ENCODE measurements at regions not wholly inside any gene's neighbourhood (a gene's known extent, or its start where the extent isn't known, plus 50 kb on each side); places are given as distances from the start of the nearest gene placed in this dataset.

DNA sequence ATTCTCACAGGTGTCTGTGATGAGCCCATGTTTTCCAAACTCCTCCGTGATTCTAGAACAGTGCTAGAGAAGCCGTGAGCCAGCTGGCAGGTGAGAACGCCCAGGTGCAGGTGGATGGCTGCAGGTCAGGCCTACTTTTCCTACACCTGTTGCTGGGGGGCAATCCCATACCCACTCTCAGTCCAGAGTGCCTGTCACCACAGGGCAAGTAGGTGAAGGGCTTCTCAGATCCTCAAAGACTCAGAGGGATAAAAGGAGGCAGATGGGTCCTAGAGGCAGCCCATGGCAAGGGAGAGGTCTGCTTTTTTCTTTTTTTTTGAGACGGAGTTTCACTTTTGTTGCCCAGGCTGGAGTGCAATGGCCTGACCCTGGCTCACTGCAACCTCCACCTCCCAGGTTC lies 50.7 kb upstream of the H6PD start:
- in situ Hi-C loops (cut with MboI; ENCODE audit: low pct_unique_long_range_greater_than_20kb, low sequenced_read_pairs, unreplicated experiment): no loop called here
- no peak for DNase-seq (ENCODE audit: low spot score)
- TF ChIP-seq, protein P1, sequence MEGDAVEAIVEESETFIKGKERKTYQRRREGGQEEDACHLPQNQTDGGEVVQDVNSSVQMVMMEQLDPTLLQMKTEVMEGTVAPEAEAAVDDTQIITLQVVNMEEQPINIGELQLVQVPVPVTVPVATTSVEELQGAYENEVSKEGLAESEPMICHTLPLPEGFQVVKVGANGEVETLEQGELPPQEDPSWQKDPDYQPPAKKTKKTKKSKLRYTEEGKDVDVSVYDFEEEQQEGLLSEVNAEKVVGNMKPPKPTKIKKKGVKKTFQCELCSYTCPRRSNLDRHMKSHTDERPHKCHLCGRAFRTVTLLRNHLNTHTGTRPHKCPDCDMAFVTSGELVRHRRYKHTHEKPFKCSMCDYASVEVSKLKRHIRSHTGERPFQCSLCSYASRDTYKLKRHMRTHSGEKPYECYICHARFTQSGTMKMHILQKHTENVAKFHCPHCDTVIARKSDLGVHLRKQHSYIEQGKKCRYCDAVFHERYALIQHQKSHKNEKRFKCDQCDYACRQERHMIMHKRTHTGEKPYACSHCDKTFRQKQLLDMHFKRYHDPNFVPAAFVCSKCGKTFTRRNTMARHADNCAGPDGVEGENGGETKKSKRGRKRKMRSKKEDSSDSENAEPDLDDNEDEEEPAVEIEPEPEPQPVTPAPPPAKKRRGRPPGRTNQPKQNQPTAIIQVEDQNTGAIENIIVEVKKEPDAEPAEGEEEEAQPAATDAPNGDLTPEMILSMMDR (IDR thresholded peaks at IDR 0.05; ENCODE audit: extremely low read depth, insufficient read depth, missing control alignments): no peak

DNA sequence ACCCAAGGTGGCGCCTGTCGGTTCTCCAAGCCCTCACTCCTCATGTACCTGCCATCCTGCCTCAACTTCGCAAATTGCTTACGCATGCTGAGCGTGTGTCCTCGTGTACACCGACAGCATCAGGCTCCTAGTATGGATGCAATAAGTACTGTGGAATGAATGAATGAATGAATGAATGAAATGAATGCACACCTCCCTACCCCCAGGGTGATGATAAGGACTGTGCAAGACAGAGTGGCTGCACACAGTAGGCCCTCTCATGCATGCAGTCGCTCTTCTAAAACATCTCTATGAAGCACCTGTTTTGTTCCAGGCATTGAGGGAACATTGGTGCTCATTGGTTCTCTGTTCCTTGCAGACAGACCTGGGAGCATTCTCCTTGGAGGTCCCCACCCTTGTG lies 49.8 kb upstream of the H6PD start:
- in situ Hi-C loops (cut with MboI; ENCODE audit: low pct_unique_long_range_greater_than_20kb, low sequenced_read_pairs, unreplicated experiment): no loop called here
- no peak for DNase-seq (ENCODE audit: low spot score)
- TF ChIP-seq, protein P1 (IDR thresholded peaks at IDR 0.05; ENCODE audit: extremely low read depth, insufficient read depth, missing control alignments): no peak
